Stimulated activated CD4-positive, alpha-beta T cell treated with anti-CD3 and anti-CD28 coated beads, Interleukin-2, amount 100 ng/mL, for 48 hours (primary cell): ENCODE measurements at regions not wholly inside any gene's neighbourhood (a gene's known extent, or its start where the extent isn't known, plus 50 kb on each side); places are given as distances from the start of the nearest gene placed in this dataset.
A peak's percentile ranks its signal among the peaks of the same experiment; 100 is the strongest.
"Not testable (repeated sequence)": the region's sequence is repeated elsewhere in the genome, so short reads cannot be mapped to it uniquely, and the experiment has no call there.

Experiments
- DNase-seq, 2 donors: peaks; one replicate each; pipeline ENCODE4 v3.0.0-alpha.2; 2020

DNA sequence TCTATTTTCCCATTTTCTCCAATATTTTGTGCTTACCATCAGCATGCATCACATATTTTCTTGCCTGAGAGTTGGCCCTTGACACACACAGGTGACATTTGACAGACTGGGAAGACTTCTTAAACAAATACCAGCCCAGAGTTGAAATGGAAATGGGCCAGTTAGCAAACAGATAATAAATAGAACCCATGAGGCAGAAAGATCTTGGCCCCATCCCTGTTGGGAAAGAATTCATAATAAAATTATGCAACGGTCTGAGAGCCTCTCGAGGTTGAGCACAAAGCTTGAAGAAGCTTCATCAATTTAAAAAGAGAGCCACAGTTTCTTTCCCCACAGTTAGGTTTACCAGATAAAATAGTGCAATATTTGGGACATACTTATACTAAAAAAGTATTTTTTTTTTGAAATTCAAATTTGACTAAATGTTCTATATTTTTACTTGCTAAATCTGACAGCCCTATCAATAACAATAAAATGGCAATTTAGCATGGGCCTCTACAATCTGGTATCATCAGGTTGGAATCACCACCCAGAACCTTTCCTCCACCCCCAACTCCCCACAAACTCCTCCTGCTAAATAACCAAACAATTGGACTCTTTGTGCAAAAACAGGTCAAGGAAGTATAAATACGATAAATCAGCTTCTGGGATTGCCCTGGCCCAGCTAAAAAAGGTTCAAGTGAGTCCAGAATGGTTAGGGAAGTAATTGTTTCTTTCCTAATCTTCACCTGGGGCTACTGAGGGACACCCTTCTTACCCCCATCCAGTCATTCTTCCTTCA is 129.8 kb downstream of the CD164 start:
- no peak for DNase-seq

GRCh38 chr6:109251839-109252238 is 130.4 kb downstream of the CD164 start:
- no peak for DNase-seq

DNA sequence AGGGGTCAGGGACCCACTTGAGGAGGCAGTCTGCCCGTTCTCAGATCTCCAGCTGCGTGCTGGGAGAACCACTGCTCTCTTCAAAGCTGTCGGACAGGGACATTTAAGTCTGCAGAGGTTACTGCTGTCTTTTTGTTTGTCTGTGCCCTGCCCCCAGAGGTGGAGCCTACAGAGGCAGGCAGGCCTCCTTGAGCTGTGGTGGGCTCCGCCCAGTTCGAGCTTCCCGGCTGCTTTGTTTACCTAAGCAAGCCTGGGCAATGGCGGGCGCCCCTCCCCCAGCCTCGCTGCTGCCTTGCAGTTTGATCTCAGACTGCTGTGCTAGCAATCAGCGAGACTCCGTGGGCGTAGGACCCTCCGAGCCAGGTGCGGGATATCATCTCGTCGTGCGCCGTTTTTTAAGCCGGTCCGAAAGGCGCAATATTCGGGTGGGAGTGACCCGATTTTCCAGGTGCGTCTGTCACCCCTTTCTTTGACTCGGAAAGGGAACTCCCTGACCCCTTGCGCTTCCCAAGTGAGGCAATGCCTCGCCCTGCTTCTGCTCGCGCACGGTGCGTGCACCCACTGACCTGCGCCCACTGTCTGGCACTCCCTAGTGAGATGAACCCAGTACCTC is 131.6 kb downstream of the CD164 start:
- not testable (repeated sequence) for DNase-seq

GRCh38 chr6:109243863-109244825 is 138.1 kb downstream of the CD164 start:
- no peak for DNase-seq

DNA sequence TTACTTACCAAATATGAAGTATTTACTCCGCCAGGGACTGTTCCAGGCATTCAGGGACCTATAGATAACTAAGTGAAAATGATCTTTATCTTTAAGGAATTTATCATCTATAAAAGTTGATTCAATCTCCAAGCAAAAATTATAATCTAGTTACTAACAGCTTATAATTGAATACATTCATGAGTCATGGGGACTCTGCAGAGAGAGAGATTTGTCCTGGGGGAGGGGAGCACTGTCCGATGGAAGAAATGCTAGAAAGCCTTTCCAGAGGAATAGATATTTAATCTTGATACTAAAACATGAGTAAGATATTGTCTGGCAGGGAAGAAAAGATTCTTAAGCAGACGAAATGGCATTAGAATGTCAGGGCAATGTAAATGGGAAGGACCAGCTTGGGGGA is 139.3 kb downstream of the CD164 start:
- DNase-seq: no peak

DNA sequence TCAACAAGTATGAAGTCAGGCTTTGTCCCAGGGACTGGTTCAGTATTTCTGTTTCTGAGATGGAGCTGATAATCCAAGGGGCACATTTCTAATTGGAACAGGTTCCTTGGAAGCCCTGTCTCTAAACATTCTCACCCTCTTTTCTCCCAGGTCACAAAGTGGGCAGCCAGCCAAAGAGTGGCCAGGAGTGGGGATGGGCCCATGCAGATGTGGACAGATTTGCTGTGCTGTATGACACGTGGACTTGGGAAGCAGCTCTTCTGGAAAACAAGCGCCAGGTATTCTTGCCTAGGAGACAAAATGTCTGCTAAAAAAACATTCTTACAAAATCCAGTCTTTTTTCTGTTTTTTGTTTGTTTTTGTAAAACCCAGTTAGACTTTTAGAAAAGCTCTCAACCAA is 140.2 kb downstream of the CD164 start:
- no peak for DNase-seq

DNA sequence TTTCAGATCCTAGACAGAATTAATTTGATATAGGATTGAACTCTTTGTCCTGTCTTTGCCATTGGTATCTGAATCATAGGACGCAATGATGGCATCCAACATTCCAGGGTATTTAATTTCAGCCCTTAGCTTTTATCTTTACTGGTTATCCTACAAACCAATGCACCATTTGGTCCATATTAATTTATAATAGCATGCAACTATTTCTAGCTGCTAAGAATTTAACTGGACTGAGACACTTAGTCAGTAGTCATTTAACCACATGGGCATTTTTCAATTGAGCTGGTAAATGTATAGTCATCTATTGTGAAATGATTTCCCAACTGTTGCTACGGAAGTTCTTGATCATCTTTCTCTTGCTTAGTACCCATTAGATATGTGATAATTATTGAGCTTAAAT is 141.1 kb downstream of the CD164 start:
- no peak for DNase-seq

DNA sequence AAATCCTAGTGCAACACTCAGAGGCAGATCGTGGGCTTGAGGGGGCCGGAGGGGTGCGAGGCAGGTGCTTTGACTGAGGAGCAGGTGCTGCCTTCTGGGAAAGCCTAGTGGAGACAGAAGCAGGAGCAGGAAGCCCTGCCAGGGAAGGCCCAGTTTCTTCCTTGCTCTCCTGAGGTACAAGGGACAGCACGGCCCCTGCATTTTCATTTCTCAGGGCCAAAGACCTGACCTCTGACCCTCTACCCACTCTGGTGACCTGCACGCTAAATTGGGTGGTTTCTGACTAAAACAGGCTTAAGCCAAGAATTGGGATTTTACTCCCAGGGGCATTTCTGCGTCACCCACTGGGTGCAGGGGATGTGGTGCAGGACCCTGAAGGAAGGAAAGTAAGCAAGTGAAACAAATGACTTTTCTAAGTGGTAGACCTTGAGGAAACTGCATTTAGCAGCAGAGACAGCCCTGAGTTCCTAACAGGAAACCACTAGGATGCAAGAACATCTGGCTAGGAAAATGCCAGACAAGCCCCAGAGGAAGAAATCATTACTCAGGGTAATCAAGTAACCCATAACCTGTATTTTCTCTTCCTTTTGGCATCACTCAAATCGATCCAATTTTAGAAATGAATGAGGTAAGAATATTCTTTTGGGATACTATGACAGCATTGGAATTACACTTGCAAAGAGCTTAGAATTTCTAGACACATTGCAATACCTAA is 141.7 kb downstream of the CD164 start:
- DNase-seq: no peak

GRCh38 chr6:109239651-109240321 is 142.5 kb downstream of the CD164 start:
- DNase-seq: no peak

GRCh38 chr6:109239160-109239559 is 143.1 kb downstream of the CD164 start:
- no peak for DNase-seq

DNA sequence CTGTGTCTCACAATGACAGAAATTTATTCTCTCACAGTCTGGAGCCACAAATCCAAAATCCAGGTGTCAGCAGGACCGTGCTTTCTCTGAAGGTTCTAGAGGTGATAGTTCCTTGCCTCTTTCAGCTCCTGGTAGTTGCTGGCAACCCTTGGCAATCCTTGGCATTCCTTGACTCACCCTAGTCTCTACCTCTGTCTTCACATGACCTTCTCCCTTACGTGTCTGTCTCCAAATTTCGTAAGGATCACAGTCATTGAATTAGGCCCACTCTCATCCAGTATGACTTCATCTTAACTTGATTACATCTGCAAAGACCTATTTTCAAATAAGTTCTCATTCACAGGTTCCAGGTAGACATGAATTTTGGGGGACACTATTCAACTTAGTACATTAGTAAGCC is 143.1 kb downstream of the CEP57L1 start:
- DNase-seq: no peak

GRCh38 chr6:109237986-109238329 is 142.7 kb downstream of the CEP57L1 start:
- no peak for DNase-seq

DNA sequence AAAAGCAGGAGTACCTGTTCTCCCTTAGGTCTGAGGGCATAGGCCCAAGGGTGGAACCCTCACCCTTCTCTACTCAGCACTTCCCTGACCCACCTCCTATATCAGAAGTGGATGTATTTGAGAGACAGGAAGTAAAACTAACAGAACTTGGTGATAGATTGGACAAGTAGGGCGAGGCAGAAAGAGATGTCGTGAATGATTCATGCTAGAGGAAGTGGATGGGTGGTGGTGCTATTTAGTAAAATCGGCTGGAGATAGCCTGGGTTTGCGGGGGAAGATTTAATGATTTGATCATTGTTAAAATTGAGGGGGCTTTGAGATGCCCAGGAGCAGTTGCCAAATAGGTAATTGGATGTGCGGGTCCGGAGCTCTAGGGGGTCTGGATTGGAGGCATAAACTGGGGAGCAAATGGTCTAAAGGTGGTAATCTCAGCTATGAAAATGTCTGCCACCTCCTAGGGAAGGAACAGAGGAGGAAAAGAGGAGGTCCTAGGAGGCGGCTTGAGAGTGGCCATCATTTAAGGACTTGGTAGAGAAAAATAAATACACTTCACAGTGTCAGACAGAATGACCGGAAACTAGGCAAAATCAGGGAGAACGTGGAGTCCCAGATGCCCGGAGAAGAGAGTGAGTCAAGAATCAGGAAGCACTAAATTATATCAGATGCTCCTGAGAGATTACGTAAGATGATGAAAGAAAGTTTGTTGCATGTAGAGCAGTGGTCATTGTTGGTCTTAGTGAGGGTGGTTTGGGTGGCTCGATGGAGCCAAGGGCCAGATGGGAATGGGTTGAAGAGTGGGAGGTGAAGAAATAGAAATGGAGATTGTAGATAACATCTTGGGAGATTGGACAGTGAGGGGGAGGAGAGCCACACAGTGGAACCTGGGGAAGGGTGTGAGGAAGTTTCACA is 142.0 kb downstream of the CEP57L1 start:
- DNase-seq: no peak

- peak in 1 of 2 donors; percentile 9 for DNase-seq
Observed at GRCh38 chr6:109236115-109237076, 141.1 kb downstream of the CEP57L1 start.

DNA sequence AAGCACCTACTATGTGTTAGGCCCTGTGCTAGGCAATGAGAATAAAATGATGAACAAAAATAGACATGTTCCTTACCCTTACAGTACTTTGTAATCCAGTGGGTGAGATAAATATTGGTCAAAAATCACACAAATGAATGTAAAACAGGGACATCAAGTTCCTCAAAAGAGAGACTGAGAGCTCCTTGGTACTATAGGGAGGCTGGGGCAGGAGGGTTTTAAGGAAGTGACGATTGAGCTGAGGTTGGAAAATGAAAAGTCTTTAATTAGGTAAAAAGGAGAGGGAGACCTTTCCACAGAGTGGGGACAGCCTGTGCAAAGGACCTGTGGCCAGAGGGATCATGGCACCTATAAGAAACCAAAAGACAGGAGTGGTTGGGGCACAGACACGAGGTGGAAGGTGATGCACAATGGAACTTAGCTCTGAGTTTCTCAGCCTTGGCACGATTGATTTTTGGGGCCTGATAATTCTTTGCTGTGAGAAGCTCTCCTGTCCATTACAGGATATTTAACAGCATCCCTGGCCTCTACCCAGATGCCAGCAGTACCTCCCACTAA is 140.3 kb downstream of the CEP57L1 start:
- no peak for DNase-seq

DNA sequence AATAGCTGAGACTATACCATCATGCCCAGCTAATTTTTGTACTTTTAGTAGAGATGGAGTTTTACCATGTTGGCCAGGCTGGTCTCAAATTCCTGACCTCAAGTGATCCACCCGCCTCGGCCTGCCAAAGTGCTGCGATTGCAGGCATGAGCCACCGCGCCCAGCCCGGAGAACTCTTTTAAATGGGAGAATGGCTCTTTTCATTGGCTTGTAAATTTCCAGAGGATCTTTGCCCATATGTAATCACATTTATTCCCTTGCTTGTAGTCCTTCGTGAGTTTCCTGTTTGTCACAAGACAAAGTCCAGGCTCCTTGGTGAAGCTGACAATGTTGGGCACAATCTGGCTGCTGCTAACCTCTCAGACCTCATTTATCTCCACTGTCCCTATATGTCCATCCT is 135.1 kb downstream of the CEP57L1 start:
- DNase-seq: no peak

DNA sequence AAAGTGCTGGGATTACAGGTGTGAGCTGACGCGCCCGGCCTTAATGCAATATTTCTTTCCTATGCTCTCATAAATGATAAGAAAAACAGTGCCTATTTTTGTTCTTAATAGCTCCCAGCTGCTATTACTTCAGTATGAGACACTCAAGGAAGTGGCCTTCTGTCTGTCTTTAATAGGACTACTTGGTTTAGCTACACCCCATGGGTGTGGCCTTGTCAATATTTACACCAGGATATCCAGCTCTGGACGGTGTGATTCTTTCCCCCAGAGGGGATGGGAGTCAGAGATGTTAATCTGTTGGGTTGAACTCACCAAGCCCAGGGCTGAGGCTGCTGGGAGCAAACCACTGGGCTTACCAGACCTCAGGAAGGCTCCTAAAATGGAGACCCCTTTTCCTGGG is 134.2 kb downstream of the CEP57L1 start:
- DNase-seq: no peak

DNA sequence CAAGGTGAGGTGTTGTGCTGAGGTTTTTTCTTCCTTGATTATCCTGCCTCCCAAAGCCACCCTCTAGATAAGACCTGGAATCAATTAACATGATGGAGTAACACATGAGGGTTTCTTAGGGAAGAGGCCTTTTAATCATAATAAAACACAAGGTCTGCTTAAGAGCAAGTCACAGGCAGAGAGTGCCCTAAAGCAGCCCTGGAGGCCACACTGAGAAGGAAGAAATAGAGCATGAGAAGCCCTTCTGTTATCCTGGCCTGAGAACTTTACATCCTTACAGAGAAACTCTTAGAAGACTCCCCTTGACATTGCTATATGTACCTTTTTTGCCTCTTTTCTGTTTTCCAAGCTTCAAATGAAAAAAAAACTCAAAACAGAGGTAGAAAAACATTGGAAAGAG is 132.3 kb downstream of the CEP57L1 start:
- no peak for DNase-seq

DNA sequence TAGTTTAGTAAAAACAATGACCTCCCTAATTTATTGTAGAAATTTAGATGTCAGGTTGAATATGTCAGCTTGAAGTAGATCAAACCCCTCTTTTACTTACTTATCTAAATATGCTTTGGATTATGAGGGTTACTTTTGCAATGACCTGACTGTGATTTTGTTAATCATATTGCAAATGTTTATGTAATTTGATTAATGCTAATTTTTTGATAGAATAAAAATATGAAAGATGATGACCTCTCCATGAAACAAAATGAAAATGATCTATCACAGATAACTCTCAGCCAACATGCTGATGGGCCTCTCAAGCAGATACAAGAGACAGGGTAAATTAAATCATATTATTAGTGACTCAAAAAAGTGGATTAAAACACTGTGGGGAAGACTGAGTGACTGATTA is 131.0 kb downstream of the CEP57L1 start:
- DNase-seq: no peak

GRCh38 chr6:109225946-109226345 is 130.6 kb downstream of the CEP57L1 start:
- no peak for DNase-seq
